Keratinocyte (primary cell): ENCODE measurements at regions not wholly inside any gene's neighbourhood (a gene's known extent, or its start where the extent isn't known, plus 50 kb on each side); places are given as distances from the start of the nearest gene placed in this dataset.

Source experiments
- CTCF ChIP-seq, 3 experiments: IDR thresholded peaks in 1 of 3; conservative IDR thresholded peaks in 1 of 3; optimal IDR thresholded peaks in 1 of 3; 2 replicates in 2 of 3; 3 replicates in 1 of 3; pipeline versions ENCODE3 to v1.5.1; 2011; ENCODE audit warnings: low read length in 3 of 3, mild to moderate bottlenecking in 3 of 3, moderate library complexity in 2 of 3, control low read depth in 1 of 3, inconsistent platforms in 1 of 3; ENCODE audit not compliant: insufficient read depth in 2 of 3; ENCODE audit errors: extremely low read depth in 1 of 3
- EZH2 ChIP-seq: IDR thresholded peaks from one replicate; pipeline ENCODE4 v1.6.1; 2012; ENCODE audit warnings: inconsistent platforms, mild to moderate bottlenecking, low read length, moderate library complexity

GRCh38 chr7:67652937-67653336 lies 656.3 kb downstream of the TYW1 start:
- TF ChIP-seq CTCF (optimal IDR thresholded peaks at IDR 0.05 in 1 of 3, IDR thresholded peaks at IDR 0.05 in 1 of 3, conservative IDR thresholded peaks at IDR 0.05 in 1 of 3; ENCODE audit: extremely low read depth in 1 of 3, insufficient read depth in 2 of 3, low read length in 3 of 3) (no peak), EZH2 (no peak)
